ENCODE measurements at regions not wholly inside any gene's neighbourhood (a gene's known extent, or its start where the extent isn't known, plus 50 kb on each side); places are given as distances from the start of the nearest gene placed in this dataset.

- ChIA-PET POLR2A (no interaction called here), CTCF (interaction anchor here (1.7 to 2.2 kb wide), 2 partner anchors 10 to 44 kb away, joined by 3 to 7 read pairs; no protein-coding TSS in a partner anchor)
- no peak for DNase-seq (ENCODE audit: extremely low spot score)
- no peak for TF ChIP-seq CTCF (IDR thresholded peaks at IDR 0.05; ENCODE audit: control extremely low read depth, extremely low read depth, low read depth, missing control alignments)
Measured at GRCh38 chr12:19932413-19932812, 435.9 kb upstream of the PDE3A start.

- TF ChIP-seq CTCF (IDR thresholded peaks at IDR 0.05; ENCODE audit: control extremely low read depth, extremely low read depth, low read depth, missing control alignments), result no peak
- DNase-seq (ENCODE audit: extremely low spot score), result no peak
- ChIA-PET POLR2A (no interaction called here), CTCF (interaction anchor here (0.8 to 2.2 kb wide), 4 partner anchors 11 to 43 kb away, joined by 3 to 7 read pairs (median 4); no protein-coding TSS in a partner anchor)
Measured at GRCh38 chr12:19933924-19934323, 434.4 kb upstream of the PDE3A start.

GRCh38 chr12:19937161-19937560, 431.2 kb upstream of the PDE3A start:
- ChIA-PET POLR2A (no interaction called here), CTCF (interaction anchor here (0.8 to 1.7 kb wide), 2 partner anchors 10 to 21 kb away, joined by 3 to 5 read pairs; no protein-coding TSS in a partner anchor)
- no peak for TF ChIP-seq CTCF (IDR thresholded peaks at IDR 0.05; ENCODE audit: control extremely low read depth, extremely low read depth, low read depth, missing control alignments)
- no peak for DNase-seq (ENCODE audit: extremely low spot score)

GRCh38 chr12:19938031-19938430, 430.3 kb upstream of the PDE3A start:
- no peak for DNase-seq (ENCODE audit: extremely low spot score)
- POLR2A ChIA-PET, result no interaction called here
- no peak for TF ChIP-seq CTCF (IDR thresholded peaks at IDR 0.05; ENCODE audit: control extremely low read depth, extremely low read depth, low read depth, missing control alignments)
- CTCF ChIA-PET, result interaction anchor here (0.8 to 1.7 kb wide), 2 partner anchors 9 to 22 kb away, joined by 3 to 5 read pairs; no protein-coding TSS in a partner anchor

- ChIA-PET POLR2A (no interaction called here), CTCF (no interaction called here)
- TF ChIP-seq CTCF (IDR thresholded peaks at IDR 0.05; ENCODE audit: control extremely low read depth, extremely low read depth, low read depth, missing control alignments), result no peak
- DNase-seq (ENCODE audit: extremely low spot score), result no peak
Measured at GRCh38 chr12:19938491-19938890, 429.8 kb upstream of the PDE3A start.

- TF ChIP-seq CTCF (IDR thresholded peaks at IDR 0.05; ENCODE audit: control extremely low read depth, extremely low read depth, low read depth, missing control alignments), result no peak
- POLR2A ChIA-PET, result no interaction called here
- no peak for DNase-seq (ENCODE audit: extremely low spot score)
- CTCF ChIA-PET, result no interaction called here
Measured at GRCh38 chr12:19940267-19940666, 428.1 kb upstream of the PDE3A start.

- CTCF ChIA-PET, result no interaction called here
- POLR2A ChIA-PET, result no interaction called here
Measured at GRCh38 chr12:19941096-19941495, 427.2 kb upstream of the PDE3A start.

More at GRCh38 chr12:19941096-19941495, 427.2 kb upstream of the PDE3A start:
- TF ChIP-seq CTCF (IDR thresholded peaks at IDR 0.05; ENCODE audit: control extremely low read depth, extremely low read depth, low read depth, missing control alignments), result no peak
- no peak for DNase-seq (ENCODE audit: extremely low spot score)

Measured in GM10248 (cell line).